KMS-11 (cell line): ENCODE measurements at regions not wholly inside any gene's neighbourhood (a gene's known extent, or its start where the extent isn't known, plus 50 kb on each side); places are given as distances from the start of the nearest gene placed in this dataset.

Source experiments
- H2AFZ ChIP-seq: fragments of 200-600 bp; sonication (generic); 2 replicates; pipeline ENCODE4 v1.6.1; 2016; ENCODE audit warnings: antibody characterized with exemption, mixed run types, low read depth
- H3K27ac ChIP-seq: fragments of 200-600 bp; sonication (generic); 2 replicates; pipeline ENCODE4 v1.6.1; 2016; ENCODE audit warnings: mild to moderate bottlenecking, mixed run types
- H3K27me3 ChIP-seq: fragments of 200-600 bp; sonication (generic); 2 replicates; pipeline ENCODE4 v1.6.1; 2017; ENCODE audit warnings: mild to moderate bottlenecking, low read depth, mixed run types, moderate library complexity; ENCODE audit not compliant: insufficient read depth
- H3K36me3 ChIP-seq: fragments of 200-600 bp; sonication (generic); 2 replicates; pipeline ENCODE4 v1.6.1; 2017; ENCODE audit warnings: mild to moderate bottlenecking, mixed run types; ENCODE audit not compliant: insufficient read depth
- H3K4me1 ChIP-seq: fragments of 200-600 bp; sonication (generic); 2 replicates; pipeline ENCODE4 v1.6.1; 2016; ENCODE audit warnings: mild to moderate bottlenecking, low read depth, mixed run types; ENCODE audit not compliant: poor library complexity, severe bottlenecking
- H3K4me2 ChIP-seq: fragments of 200-600 bp; sonication (generic); 2 replicates; pipeline ENCODE4 v1.7.0; 2016; ENCODE audit warnings: mild to moderate bottlenecking, mixed run types
- H3K4me3 ChIP-seq: fragments of 200-600 bp; sonication (generic); IDR thresholded peaks from 2 replicates; pipeline ENCODE4 v1.6.1; 2017; ENCODE audit warnings: low read depth, low read length, mixed read lengths; ENCODE audit not compliant: insufficient read depth
- H3K79me2 ChIP-seq: fragments of 200-600 bp; sonication (generic); 2 replicates; pipeline ENCODE4 v1.6.1; 2016; ENCODE audit warnings: low read depth, mixed run types; ENCODE audit not compliant: insufficient read depth
- H3K9ac ChIP-seq: fragments of 200-600 bp; sonication (generic); 2 replicates; pipeline ENCODE4 v1.6.1; 2016; ENCODE audit warnings: mild to moderate bottlenecking, mixed run types
- H4K20me1 ChIP-seq: fragments of 200-600 bp; sonication (generic); 2 replicates; pipeline ENCODE4 v1.6.1; 2016; ENCODE audit warnings: mild to moderate bottlenecking, mixed run types; ENCODE audit not compliant: insufficient read depth
- TF ChIP-seq, protein P1 (sequence below): fragments of 200-600 bp; sonication (generic); conservative IDR thresholded peaks from 2 replicates; pipeline ENCODE4 v1.6.1; 2017; ENCODE audit warnings: low read depth, mild to moderate bottlenecking, antibody characterized with exemption, low read length, moderate library complexity, mixed read lengths

DNA sequence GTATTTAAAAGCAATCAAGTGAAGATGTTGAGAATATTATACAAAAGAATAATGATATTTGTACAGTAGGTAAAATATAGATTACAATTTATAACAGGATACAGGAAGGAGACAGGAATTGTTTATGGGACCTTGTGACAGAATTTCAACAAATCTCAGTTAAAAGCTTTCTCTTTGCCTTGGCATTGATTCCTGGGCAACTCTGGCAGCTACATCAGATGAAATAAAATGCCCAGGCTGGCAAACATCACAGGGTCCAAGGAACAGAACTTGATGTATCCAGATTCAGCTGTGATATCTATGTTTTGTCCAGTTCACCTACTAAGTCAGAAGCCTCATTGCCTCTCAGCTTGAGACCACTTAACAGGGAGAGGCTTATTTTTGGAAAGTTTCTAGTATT is 473.1 kb downstream of the MCTP2 start:
- no peak overlapping the region for H3K27ac ChIP-seq
- H3K4me1 ChIP-seq = no peaks in the 10 kb centered on the region
- no peak overlapping the region for H3K4me3 ChIP-seq
- H3K4me2 ChIP-seq = no peak overlapping the region
- no peak overlapping the region for H3K9ac ChIP-seq
- no peak overlapping the region for H2AFZ ChIP-seq
- H4K20me1 ChIP-seq = no peaks in the 10 kb centered on the region
- no peaks in the 10 kb centered on the region for H3K36me3 ChIP-seq
- no peaks in the 10 kb centered on the region for H3K27me3 ChIP-seq
- TF ChIP-seq, protein P1, sequence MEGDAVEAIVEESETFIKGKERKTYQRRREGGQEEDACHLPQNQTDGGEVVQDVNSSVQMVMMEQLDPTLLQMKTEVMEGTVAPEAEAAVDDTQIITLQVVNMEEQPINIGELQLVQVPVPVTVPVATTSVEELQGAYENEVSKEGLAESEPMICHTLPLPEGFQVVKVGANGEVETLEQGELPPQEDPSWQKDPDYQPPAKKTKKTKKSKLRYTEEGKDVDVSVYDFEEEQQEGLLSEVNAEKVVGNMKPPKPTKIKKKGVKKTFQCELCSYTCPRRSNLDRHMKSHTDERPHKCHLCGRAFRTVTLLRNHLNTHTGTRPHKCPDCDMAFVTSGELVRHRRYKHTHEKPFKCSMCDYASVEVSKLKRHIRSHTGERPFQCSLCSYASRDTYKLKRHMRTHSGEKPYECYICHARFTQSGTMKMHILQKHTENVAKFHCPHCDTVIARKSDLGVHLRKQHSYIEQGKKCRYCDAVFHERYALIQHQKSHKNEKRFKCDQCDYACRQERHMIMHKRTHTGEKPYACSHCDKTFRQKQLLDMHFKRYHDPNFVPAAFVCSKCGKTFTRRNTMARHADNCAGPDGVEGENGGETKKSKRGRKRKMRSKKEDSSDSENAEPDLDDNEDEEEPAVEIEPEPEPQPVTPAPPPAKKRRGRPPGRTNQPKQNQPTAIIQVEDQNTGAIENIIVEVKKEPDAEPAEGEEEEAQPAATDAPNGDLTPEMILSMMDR = no peak
- no peaks in the 10 kb centered on the region for H3K79me2 ChIP-seq

DNA sequence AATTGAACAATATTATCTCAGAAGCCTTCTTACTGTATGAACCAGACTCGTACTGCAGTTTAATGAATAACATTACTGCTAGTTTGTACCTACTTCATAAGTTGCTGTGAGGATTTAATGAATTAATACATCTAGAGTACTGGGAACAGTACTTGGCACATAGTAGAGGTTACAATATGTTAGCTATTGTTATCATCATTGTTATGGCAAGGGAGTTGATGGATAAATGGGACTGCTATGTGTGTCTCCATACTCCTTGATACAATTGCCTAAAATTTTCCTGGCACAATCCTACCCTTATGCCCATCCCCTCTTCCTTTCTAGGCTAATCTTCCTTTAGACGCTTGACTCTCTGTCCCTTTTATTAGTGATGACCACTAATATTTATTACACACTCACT is 473.6 kb downstream of the MCTP2 start:
- no peak overlapping the region for H3K4me3 ChIP-seq
- no peak overlapping the region for H2AFZ ChIP-seq
- H3K4me1 ChIP-seq = no peaks in the 10 kb centered on the region
- H3K4me2 ChIP-seq = no peak overlapping the region
- H3K79me2 ChIP-seq = no peaks in the 10 kb centered on the region
- TF ChIP-seq, protein P1 = no peak
- no peak overlapping the region for H3K27ac ChIP-seq
- H3K36me3 ChIP-seq = no peaks in the 10 kb centered on the region
- H3K9ac ChIP-seq = no peak overlapping the region
- H3K27me3 ChIP-seq = no peaks in the 10 kb centered on the region
- no peaks in the 10 kb centered on the region for H4K20me1 ChIP-seq

DNA sequence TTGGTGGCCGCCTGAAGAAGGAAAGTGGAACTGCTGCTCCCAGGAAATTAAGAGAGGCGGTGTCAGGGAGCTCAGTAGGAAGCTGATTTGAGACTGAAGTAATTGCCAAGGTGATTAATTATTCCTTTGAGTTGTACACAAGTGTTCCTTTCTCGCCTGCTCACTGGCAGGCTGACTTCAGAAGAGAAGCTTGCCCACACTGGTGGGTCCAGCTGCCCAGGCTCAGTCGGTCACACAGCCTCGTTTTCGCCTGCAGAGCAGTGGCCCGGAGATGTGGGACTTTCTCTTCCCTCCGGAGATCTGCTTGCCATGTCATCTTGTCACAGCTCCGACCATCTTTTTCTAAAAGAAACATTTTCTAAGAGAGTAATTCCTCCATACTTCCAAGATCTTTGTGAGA is 478.0 kb downstream of the MCTP2 start:
- Histone ChIP-seq H2AFZ (no peak overlapping the region), H4K20me1 (no peaks in the 10 kb centered on the region), H3K27me3 (no peaks in the 10 kb centered on the region), H3K27ac (no peak overlapping the region), H3K4me2 (no peak overlapping the region), H3K4me1 (no peaks in the 10 kb centered on the region), H3K36me3 (no peaks in the 10 kb centered on the region), H3K9ac (no peak overlapping the region), H3K79me2 (no peaks in the 10 kb centered on the region), H3K4me3 (no peak overlapping the region)
- TF ChIP-seq, protein P1 = no peak

DNA sequence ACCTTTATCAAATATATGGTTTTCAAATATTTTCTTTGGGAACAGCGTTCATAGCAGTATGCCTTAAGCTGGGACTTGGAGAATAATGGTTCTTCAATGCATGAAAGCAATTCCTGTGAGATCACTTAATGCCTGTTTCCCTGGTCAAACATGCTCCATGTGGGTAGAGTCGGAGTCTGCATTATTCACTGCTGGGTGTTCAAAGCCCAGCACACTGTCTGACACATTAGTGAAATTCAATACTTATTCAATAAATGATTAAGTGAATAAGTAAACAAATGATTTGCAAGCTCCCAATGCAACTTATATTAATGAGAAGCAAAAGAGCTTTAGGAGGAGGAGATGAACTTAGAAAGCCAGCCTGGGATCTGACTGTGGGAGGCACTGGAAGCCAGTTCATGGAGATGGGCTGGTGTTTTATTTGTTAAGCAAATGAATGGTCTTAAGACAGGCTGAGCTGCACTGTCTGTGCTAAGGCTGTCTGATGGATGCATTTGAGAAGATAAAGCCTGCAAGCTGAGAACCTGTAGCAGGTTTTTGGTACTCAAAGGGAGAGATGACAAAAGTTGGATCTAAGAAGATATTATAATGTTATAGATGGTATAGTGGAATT is 490.8 kb downstream of the MCTP2 start:
- Histone ChIP-seq H3K4me2 (no peak overlapping the region), H3K36me3 (no peaks in the 10 kb centered on the region), H3K4me1 (no peaks in the 10 kb centered on the region), H3K4me3 (no peak overlapping the region), H3K9ac (no peak overlapping the region), H4K20me1 (no peaks in the 10 kb centered on the region), H3K79me2 (no peaks in the 10 kb centered on the region), H2AFZ (no peak overlapping the region), H3K27ac (no peak overlapping the region), H3K27me3 (no peaks in the 10 kb centered on the region)
- TF ChIP-seq, protein P1 = no peak
